Loucy (cell line): ENCODE measurements at regions not wholly inside any gene's neighbourhood (a gene's known extent, or its start where the extent isn't known, plus 50 kb on each side); places are given as distances from the start of the nearest gene placed in this dataset.

Source experiments
- H2AFZ ChIP-seq: fragments of 200-600 bp; sonication (generic); 2 replicates; pipeline ENCODE4 v1.6.0; 2016; ENCODE audit warnings: antibody characterized with exemption, mild to moderate bottlenecking, low read length, moderate library complexity
- H3F3A ChIP-seq: fragments of 200-600 bp; 2 replicates; pipeline ENCODE4 v1.6.0; 2016; ENCODE audit warnings: antibody characterized with exemption, low read depth, mild to moderate bottlenecking
- H3K27me3 ChIP-seq: fragments of 200-600 bp; sonication (generic); 2 replicates; pipeline ENCODE4 v1.6.1; 2014; ENCODE audit warnings: low read length, mild to moderate bottlenecking; ENCODE audit not compliant: insufficient read depth, poor library complexity, severe bottlenecking
- H3K36me3 ChIP-seq: fragments of 200-600 bp; sonication (generic); 2 replicates; pipeline ENCODE4 v1.6.1; 2016; ENCODE audit warnings: low read length; ENCODE audit not compliant: insufficient read depth
- H3K4me1 ChIP-seq: fragments of 200-600 bp; sonication (generic); 2 replicates; pipeline ENCODE4 v1.5.1; 2014; ENCODE audit warnings: low read length, mild to moderate bottlenecking; ENCODE audit not compliant: insufficient read depth, poor library complexity, severe bottlenecking
- H3K4me2 ChIP-seq: fragments of 200-600 bp; sonication (generic); 2 replicates; pipeline ENCODE4 v1.6.0; 2014; ENCODE audit warnings: antibody characterized with exemption, low read length, low read depth, mild to moderate bottlenecking; ENCODE audit not compliant: poor library complexity, severe bottlenecking
- H3K4me3 ChIP-seq: fragments of 200-600 bp; sonication (generic); 2 replicates; pipeline ENCODE4 v1.5.1; 2014; ENCODE audit warnings: low read length, mild to moderate bottlenecking, mixed read lengths; ENCODE audit not compliant: poor library complexity, severe bottlenecking
- H3K79me2 ChIP-seq: fragments of 200-600 bp; sonication (generic); 2 replicates; pipeline ENCODE4 v1.6.1; 2014; ENCODE audit warnings: low read length; ENCODE audit not compliant: insufficient read depth
- H3K9ac ChIP-seq: fragments of 200-600 bp; sonication (generic); 2 replicates; pipeline ENCODE4 v1.6.0; 2014; ENCODE audit warnings: mild to moderate bottlenecking, low read depth, low read length, moderate library complexity; ENCODE audit not compliant: poor library complexity, severe bottlenecking
- H3K9me2 ChIP-seq: fragments of 200-600 bp; sonication (generic); replicated peaks from 2 replicates; pipeline ENCODE4 v1.6.1; 2016; ENCODE audit warnings: low read depth, low read length, mixed read lengths
- H3K9me3 ChIP-seq: fragments of 200-600 bp; sonication (generic); 2 replicates; pipeline ENCODE4 v1.6.1; 2014; ENCODE audit warnings: mild to moderate bottlenecking, antibody characterized with exemption, low read length, low read depth; ENCODE audit not compliant: insufficient read depth
- H4K20me1 ChIP-seq: fragments of 200-600 bp; sonication (generic); 2 replicates; pipeline ENCODE4 v1.6.0; 2014; ENCODE audit warnings: antibody characterized with exemption, low read length, mild to moderate bottlenecking; ENCODE audit not compliant: insufficient read depth, poor library complexity, severe bottlenecking
- EZH2phosphoT487 ChIP-seq: fragments of 200-600 bp; IDR thresholded peaks from 2 replicates; pipeline ENCODE4 v1.6.1; 2018; ENCODE audit warnings: antibody characterized with exemption, mild to moderate bottlenecking, moderate library complexity, borderline replicate concordance
- TF ChIP-seq, protein P1 (sequence below): fragments of 200-600 bp; sonication (generic); conservative IDR thresholded peaks from 2 replicates; pipeline ENCODE4 v1.5.1; 2014; ENCODE audit warnings: mild to moderate bottlenecking, antibody characterized with exemption, low read length

DNA sequence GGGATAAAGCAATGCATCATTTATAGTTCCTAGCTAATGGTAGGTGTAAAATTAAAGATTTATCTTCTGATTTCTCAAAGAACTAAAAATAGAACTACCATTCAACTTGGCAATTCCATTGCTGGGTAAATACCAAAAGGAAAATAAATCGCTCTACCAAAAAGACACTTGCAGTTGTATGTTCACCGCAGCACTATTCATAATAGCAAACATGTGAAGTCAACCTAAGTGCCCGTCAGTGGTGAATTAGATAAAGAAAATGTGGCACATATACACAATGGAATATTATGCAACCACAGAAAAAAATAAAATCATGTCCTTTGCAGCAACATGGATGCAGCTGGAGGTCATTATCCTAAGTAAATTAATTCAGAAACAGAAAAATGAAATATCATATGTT is 192.8 kb upstream of the ADRA1D start:
- H3F3A ChIP-seq, result no peaks in the 10 kb centered on the region
- H3K79me2 ChIP-seq, result no peaks in the 10 kb centered on the region
- H3K27me3 ChIP-seq, result no peaks in the 10 kb centered on the region

DNA sequence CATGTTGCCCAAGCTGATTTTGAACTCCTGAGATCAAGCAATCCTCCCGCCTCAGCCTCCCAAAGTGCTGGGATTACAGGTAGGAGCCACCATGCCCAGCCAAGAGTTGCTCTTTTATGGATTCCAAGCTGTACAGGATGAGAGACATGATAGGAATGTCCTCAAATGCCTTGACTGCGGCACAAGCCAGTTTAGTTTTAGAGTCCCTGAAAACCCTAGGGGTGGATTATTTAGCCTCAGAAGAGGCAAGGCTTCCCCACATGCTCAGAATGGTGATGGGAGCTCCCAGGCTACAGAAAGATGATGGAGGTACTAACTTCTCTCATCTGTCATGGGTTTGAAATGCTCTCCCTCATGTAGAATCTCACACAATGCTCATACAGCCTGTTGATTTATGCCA is 192.1 kb upstream of the ADRA1D start:
- TF ChIP-seq, protein P1, sequence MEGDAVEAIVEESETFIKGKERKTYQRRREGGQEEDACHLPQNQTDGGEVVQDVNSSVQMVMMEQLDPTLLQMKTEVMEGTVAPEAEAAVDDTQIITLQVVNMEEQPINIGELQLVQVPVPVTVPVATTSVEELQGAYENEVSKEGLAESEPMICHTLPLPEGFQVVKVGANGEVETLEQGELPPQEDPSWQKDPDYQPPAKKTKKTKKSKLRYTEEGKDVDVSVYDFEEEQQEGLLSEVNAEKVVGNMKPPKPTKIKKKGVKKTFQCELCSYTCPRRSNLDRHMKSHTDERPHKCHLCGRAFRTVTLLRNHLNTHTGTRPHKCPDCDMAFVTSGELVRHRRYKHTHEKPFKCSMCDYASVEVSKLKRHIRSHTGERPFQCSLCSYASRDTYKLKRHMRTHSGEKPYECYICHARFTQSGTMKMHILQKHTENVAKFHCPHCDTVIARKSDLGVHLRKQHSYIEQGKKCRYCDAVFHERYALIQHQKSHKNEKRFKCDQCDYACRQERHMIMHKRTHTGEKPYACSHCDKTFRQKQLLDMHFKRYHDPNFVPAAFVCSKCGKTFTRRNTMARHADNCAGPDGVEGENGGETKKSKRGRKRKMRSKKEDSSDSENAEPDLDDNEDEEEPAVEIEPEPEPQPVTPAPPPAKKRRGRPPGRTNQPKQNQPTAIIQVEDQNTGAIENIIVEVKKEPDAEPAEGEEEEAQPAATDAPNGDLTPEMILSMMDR, result no peak
- TF ChIP-seq EZH2phosphoT487, result no peak
- H3K79me2 ChIP-seq, result no peaks in the 10 kb centered on the region
- H3K9me2 ChIP-seq, result no peaks in the 10 kb centered on the region
- H3K4me3 ChIP-seq, result no peak overlapping the region
- H3K36me3 ChIP-seq, result no peaks in the 10 kb centered on the region
- no peaks in the 10 kb centered on the region for H3K4me1 ChIP-seq
- H3K27me3 ChIP-seq, result no peaks in the 10 kb centered on the region
- no peaks in the 10 kb centered on the region for H3K9me3 ChIP-seq
- no peaks in the 10 kb centered on the region for H4K20me1 ChIP-seq
- H3F3A ChIP-seq, result no peaks in the 10 kb centered on the region
- H3K9ac ChIP-seq, result no peak overlapping the region
- no peak overlapping the region for H3K4me2 ChIP-seq
- no peak overlapping the region for H2AFZ ChIP-seq

More for the DNA sequence above, 192.8 kb upstream of the ADRA1D start:
- no peaks in the 10 kb centered on the region for H3K4me1 ChIP-seq
- no peak overlapping the region for H2AFZ ChIP-seq
- no peak overlapping the region for H3K4me2 ChIP-seq
- no peaks in the 10 kb centered on the region for H3K36me3 ChIP-seq
- H3K9me2 ChIP-seq, result no peaks in the 10 kb centered on the region
- H3K9me3 ChIP-seq, result no peaks in the 10 kb centered on the region
- no peak overlapping the region for H3K9ac ChIP-seq
- no peak overlapping the region for H3K4me3 ChIP-seq
- no peaks in the 10 kb centered on the region for H4K20me1 ChIP-seq
- TF ChIP-seq EZH2phosphoT487, result no peak
- TF ChIP-seq, protein P1, result no peak

DNA sequence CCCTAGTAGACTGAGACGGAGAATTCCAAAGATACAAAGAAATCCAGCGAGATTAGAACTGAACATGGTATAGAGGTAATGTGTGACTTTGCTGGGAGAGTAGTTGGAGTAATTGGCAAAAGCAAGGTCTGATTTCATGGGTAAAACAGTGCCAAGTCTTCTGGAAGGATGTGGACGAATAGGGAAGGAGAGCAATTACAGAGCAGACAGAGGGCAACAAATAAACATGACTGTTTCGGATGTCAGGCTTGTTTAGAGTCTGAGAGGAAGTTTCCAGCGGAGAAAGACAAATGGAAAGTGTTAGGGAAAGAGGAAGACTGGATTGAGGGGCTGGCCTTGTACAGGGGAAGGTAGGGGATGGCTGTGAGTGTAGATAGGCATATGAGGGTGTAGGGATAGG is 190.4 kb upstream of the ADRA1D start:
- no peaks in the 10 kb centered on the region for H3K9me3 ChIP-seq
- no peaks in the 10 kb centered on the region for H4K20me1 ChIP-seq
- no peaks in the 10 kb centered on the region for H3K36me3 ChIP-seq
- H3F3A ChIP-seq, result no peaks in the 10 kb centered on the region
- no peaks in the 10 kb centered on the region for H3K4me1 ChIP-seq
- H3K4me2 ChIP-seq, result no peak overlapping the region
- H3K9ac ChIP-seq, result no peak overlapping the region
- no peaks in the 10 kb centered on the region for H3K27me3 ChIP-seq
- H3K79me2 ChIP-seq, result no peaks in the 10 kb centered on the region
- no peak overlapping the region for H2AFZ ChIP-seq
- TF ChIP-seq EZH2phosphoT487, result no peak
- TF ChIP-seq, protein P1, result no peak
- H3K4me3 ChIP-seq, result no peak overlapping the region
- no peaks in the 10 kb centered on the region for H3K9me2 ChIP-seq
